NCI-H2029 treated with DMSO at 0.1 percent for 48 hours (cell line): ENCODE measurements at regions not wholly inside any gene's neighbourhood (a gene's known extent, or its start where the extent isn't known, plus 50 kb on each side); places are given as distances from the start of the nearest gene placed in this dataset.
A peak's percentile ranks its signal among the peaks of the same experiment; 100 is the strongest.
"Not testable (repeated sequence)": the region's sequence is repeated elsewhere in the genome, so short reads cannot be mapped to it uniquely, and the experiment has no call there.

ENCODE experiments used
- DNase-seq: peaks from one replicate; lab custom pipeline; 2025; lab: John Stamatoyannopoulos, UW

DNA sequence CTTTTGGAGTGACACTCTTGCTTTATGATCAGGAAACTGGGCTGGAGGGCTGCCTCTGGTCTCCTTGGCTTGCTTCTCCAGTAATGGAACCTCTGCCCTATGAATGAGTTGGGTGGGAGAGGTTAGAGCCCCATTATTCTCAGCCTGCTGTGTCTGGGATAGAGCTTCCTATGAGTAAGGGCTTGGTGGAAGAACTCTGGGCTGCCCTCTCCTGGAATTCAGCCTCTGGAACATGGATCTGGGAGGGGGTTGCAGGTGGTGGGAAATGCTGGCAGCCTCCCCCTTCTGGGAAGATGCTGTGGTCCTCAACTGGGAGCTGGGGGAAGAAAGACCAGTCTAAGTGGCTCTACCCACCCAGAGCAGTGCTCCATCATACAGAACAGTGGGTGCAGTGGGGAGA, 81.8 kb upstream of the SYN3 start:
- no peak for DNase-seq

DNA sequence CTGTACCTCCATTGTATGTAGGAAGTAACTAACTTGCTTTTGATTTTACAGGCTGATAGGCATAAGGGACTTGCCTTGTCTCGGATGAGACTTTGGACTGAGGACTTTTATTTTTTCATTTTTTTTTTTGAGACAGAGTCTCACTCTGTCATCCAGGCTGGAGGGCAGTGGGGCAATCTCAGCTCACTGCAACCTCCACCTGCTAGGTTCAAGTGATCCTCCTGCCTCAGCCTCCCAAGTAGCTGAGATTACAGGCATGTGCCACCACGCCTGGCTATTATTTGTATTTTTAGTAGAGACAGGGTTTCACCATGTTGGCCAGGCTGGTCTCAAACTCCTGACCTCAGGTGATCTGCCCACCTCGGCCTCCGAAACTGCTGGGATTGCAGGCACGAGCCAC, 80.2 kb upstream of the SYN3 start:
- DNase-seq, result not testable (repeated sequence)

DNA sequence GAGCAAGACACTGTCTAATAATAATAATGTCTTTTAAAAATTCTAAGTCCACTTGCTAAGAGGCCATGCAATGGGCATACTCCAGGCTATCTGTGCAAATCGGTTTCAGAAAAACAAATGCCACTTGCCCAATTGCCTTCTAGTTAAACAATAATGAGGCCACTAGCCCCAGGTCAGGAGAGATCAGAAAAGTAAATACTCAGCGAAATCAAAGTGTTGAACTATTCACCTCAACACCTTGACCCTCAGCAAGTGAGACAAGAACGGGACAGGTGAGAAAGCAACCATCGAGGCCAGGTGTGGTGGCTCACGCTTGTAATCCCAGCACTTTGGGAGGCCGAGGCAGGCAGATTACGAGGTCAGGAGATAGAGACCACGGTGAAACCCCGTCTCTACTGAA, 72.3 kb upstream of the SYN3 start:
- no peak for DNase-seq

DNA sequence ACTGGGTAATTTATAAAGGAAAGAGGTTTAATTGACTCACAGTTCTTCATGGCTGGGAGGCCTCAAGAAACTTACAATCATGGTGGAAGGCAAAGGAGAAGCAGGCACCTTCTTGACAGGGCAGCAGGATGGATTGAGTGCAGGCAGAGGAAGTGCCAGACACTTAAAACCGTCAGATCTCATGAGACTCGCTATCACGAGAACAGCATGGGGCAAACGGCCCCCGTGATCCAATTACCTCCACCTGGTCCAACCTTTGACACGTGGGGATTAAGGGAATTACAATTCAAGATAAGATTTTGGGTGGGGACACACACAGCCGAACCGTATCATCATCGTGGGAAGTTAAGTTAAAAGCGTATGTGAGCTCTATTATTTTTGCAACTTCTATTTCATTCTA, 71.4 kb upstream of the SYN3 start:
- DNase-seq, result no peak

DNA sequence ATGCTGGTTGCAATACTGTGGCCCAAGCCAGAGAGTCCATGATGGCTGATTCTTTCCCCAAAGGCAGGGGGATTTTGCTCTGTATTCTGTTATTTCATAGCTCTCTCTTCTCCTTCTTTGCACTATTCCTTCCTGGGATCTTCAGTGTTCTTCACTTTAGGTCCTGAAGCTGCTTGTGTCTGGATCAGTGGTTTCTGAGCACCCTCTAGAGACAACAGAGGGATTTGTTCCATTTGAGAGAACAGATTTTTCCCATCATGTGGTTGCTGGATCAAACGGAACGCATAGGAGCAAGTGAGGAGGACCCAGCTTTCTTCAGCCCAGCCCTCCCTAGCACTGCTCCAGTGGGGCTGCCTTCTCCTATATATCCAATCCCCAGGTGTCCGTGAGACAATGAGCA, 68.7 kb upstream of the SYN3 start:
- DNase-seq, result no peak

DNA sequence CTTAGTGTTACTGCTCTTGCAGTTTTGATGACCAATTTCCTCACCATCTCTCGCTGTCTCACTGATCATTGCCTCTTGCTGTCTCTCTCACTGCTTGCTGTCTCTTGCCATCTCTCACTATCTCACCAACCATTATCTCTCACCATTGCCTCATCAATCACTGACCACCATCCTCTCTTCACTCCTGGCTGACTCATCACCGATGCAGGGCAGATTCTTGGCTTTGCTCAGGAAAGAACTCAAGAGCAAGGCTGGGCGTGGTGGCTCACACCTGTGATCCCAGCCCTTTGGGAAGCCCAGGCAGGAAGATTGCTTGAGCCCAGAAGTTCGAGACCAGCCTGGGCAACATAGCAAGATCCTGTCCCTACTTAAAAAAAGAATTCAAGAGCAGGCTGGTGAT, 66.3 kb upstream of the SYN3 start:
- DNase-seq, result no peak

DNA sequence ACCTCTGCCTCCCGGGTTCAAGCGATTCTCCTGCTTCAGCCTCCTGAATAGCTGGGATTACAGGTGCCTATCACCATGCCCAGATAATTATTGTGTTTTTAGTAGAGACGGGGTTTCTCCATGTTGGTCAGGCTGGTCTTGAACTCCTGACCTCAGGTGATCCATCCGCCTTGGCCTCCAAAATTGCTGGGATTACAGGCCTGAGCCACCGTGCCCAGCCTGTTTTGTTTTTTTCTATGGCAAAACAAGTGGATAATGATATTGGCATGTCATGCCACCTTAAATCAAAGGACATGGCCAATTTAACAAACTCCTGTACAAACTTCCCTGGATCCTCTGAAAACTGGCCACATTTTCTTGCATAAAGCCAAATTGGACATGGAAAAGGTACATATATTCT, 64.3 kb upstream of the SYN3 start:
- DNase-seq, result not testable (repeated sequence)

DNA sequence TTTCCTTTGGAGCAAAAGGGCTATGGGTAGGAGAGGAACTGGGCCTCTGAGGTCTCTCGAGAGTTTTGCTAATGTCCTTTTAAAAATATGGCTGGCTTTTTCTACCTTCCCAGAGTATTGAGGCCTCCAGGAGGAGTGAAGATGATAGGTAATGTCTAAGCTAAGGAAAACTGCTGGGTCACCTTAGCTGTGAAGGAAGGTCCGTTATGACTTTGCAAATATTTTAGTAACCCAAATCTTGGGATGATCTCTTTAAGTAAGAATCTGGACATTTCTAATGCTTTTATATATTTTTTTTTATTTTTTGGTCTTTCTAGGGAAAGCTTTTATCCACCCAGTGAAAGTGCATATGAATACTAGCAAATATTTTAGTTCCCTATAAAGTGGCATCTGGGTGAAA, 60.9 kb upstream of the SYN3 start:
- no peak for DNase-seq

DNA sequence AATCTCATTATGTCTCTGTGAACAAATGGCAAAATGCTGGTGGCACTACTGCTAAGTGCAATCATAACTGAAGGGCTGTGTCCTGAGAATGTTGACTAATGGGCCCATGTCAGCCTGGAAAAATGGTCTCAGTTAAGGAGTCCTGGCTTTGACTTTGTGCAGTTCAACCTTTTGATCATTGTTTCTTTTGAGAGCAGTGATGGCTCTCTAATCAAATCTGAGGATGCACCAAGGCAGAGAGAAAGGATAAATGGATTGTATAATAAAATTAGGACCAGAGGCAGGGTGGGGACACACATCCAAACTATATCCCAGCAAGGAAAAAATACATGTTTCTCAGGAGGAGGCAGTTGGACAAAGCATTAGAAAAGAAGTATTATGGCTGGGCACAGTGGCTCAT, 59.6 kb upstream of the SYN3 start:
- no peak for DNase-seq

DNA sequence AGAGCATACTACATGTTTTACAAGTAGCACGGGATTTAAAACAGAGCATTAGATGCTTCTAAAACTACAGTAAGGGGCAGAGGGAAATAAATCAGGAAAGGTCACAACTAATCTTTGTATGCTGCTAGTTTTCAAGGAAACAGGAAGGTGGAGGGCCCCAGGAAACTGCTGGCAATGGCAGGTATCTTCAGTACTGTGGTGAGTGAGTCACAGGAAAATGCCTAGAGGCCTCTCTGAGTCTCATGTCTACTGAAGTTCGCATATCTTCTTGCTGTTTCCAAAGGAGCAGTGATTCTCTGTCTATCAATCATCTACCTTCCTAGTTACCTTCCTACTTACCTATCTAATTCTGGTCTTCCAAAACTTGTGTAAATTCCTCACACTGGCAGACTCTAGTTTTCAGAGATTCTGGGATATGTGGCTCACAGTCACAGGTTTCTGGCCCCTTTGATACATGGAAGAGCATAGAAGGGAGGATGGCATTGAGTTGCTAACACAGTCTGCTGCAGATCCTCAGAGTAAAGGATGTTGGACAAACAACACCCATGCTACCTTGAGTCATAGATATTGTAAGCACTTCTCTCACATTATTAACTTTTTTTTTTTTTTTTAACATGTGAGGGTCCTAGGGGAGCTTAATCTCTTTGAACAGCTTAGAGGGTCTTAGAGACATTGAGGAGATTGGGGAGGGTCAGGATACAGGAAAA, 58.8 kb upstream of the SYN3 start:
- no peak for DNase-seq

DNA sequence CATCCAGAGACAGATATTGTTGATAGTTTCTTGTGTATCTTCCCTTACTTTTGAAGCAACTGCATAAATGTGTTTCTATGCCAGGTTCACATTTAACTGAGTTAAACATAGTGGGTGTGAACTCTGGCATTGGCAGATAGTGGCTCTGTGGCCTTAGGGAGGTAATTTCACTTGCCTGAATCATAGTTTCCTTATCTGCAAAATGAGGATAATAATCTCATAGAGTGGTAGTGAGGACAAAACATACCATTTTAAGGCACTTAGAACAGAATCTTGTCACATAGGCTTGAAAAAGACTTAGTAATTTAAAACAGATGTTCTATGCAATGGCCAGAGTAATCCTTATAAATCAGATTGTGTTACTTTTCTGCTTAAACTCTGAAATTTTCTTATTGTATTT, 56.4 kb upstream of the SYN3 start:
- DNase-seq, result no peak

DNA sequence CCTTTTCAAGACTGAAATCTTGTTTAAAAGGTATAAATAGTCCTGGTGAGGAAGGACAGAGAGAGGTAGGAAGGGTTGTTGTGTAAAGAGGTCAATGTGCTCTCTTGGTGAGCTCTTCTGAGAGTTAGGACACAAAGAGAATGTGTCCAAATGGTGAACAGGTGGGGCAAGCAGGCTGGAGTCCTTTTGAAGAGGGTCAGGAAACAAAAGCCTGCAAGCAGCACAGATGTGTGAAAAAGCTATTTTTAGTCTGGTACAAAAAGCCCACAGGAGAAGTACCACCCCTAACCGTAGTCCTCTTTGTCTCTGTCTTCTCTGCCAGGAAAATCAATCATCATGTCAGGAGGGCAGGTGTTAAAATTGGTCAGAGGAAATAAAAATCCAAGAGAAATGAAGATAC, 54.4 kb upstream of the SYN3 start:
- DNase-seq, result peak; percentile 71

DNA sequence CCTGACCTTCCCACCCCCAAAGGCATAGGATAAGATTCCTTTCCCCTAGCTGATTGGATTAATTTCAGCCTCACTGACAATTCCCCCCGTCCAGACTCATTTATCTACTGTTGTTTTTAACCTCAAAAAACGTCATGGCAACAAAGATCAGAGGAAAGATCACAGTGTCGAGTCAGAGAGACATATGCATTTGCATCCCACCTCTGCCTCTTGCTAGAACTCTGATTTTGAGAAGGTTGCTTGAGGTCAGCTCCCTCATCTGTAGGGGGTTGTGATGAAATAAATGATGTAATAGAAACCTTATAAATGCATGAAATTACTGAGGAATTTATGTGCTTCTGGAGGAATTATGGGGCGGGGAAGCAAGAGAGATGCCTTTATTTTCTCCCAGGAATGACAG, 53.3 kb upstream of the SYN3 start:
- no peak for DNase-seq

DNA sequence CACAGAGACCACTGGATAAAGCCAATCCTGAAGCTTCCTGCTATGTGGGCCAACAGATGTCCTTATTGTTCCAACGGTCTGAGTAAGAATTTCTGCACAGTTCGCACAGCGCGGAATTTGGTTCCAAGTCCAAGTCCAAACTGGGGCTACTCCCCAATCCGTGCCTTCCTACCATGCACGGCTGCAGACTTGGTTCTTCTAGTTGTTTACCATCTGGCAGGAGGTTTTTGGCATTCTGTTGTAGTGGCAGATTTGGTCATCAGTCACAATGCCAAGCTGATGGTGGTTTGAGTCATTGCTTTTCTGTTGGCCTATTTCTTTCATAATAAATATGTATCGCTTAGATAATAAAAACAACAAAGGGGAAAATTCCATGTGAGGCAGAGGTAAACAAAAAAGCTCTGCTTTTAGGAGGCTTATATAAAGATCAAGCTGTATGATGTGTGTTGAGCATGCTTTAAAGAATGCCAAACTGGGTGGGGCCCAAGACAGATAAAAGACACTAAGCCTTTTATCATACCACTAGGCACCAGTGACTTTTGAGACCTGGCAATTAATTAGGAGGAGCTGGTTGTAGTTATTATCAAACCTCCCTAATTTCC, 52.5 kb upstream of the SYN3 start:
- no peak for DNase-seq

DNA sequence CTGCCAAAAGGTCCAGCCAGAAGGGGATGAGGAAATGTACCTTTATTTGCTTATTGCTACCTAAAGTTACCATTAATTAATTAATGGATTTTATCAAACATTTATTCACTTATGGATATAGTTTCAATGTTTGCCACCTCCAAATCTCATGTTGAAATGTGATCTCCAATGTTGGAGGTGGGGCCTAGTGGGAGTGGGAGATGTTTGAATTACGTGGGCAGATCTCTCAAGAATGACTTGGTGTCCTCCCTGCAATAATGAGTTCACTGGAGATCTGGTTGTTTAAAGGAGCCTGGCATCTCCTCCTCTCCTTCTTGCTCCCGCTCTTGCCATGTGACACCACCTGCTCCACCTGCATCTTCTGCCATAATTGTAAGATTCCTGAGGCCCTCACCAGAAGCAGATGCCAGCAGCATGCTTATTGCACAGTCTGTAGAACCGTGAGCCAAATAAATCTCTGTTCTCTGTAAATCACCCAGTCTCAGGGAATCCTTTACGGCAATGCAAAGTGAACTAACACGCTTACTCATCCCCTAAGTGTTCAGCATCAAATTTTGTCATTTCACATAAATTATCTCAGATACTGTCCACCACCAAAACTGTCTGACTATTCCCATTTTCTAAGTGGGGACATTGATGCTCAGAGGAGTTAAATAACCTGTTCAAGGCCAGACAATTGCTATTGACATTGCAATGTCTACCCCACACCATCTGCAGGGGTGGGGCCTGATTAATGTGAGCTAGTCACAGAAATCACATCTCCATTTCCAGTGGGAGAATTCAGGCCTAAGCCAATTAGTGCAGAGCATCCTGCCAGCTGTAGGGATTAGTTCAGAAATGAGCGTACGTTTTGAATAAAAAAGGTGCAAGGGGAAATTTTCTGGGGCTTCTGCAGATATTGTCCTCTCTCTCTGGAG, 51.6 kb upstream of the SYN3 start:
- no peak for DNase-seq

DNA sequence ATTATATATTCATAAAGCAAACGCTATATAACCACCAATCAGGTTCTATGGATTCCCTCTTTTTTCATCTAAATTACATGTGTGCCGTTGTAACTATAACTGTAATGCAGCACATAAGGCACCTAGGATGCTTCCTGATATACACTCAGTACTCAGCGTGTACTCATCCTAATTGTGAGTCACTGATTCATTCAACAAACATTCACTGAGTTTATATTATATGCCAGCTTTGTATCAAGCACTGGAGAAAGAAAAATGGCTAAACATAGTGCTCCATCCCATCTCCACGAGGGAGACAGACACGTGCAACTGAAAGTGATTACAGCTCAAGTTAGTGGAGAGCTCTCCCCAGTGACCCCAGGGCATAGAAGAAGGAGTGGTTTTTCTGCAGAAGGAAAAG, 49.9 kb upstream of the SYN3 start:
- DNase-seq, result no peak
